ENCODE measurements at regions not wholly inside any gene's neighbourhood (a gene's known extent, or its start where the extent isn't known, plus 50 kb on each side); places are given as distances from the start of the nearest gene placed in this dataset.

- Histone ChIP-seq H3K36me3 (ENCODE audit: insufficient read depth, low read length, poor library complexity, severe bottlenecking) (no peaks in the 10 kb centered on the region), H3K27me3 (replicated peaks; ENCODE audit: insufficient read depth, low read depth, low read length, poor library complexity) (no peaks in the 10 kb centered on the region), H3K27ac (ENCODE audit: low read depth, low read length, poor library complexity, severe bottlenecking) (no peak overlapping the region), H3K4me3 (ENCODE audit: low read depth, low read length, poor library complexity, severe bottlenecking) (no peak overlapping the region), H3K4me1 (ENCODE audit: insufficient read depth, low read length, poor library complexity, severe bottlenecking) (peaks cover 4% of the 10 kb centered on the region), H3K9me3 (ENCODE audit: low read depth, low read length, poor library complexity, severe bottlenecking) (no peaks in the 10 kb centered on the region)
- TF ChIP-seq CTCF (conservative IDR thresholded peaks at IDR 0.05; ENCODE audit: low read depth, low read length) (no peak), EZH2 (IDR thresholded peaks at IDR 0.05; ENCODE audit: borderline replicate concordance, low read depth, low read length, poor library complexity, severe bottlenecking) (no peak)
- intact Hi-C loops (cut with micrococcal nuclease; ENCODE audit: unreplicated experiment): no loop called here
- ChIA-PET POLR2A (ENCODE audit: low non-redundant PET) (no interaction called here), CTCF (interaction anchor here (0.6 kb wide), 1 partner anchor 12 kb away, joined by 3 read pairs; no protein-coding TSS in a partner anchor)
- BruUV-seq (replicated peaks): no TSS peak
- no peak for DNase-seq (ENCODE audit: low spot score)
Measured at GRCh38 chr4:17018013-17018412, 119.6 kb upstream of the LDB2 start.

DNA sequence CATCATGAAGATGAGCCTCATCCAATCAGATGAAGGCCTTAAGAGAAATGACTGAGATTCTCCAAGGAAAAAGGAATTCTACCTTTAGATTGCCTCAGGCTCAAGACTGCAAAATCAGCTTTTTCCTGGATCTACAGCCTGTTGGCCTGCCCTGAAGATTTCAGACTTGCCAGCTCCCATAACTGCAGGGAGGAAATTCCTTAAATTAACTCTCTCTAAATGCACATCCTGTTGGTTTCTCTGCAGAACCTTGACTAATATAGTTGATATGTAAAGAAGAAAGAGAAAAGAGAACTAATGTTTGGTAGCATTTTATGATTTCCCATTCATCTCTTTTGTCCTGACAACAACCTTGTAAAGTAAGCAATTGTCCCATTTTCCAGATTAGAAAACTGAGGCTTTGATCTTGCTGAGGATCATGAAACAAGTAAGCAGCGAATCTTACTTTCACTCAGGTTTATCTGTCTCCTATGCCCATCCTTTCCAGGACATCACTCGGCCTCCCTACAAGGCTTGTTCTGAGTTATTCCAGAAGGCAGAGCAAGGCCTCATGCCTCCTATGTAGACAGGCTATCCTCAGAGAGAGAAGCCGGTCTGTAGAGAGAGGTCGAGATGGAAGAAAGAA is 115.0 kb upstream of the LDB2 start:
- no peak for TF ChIP-seq CTCF (conservative IDR thresholded peaks at IDR 0.05; ENCODE audit: low read depth, low read length)
- no peak for TF ChIP-seq EZH2 (IDR thresholded peaks at IDR 0.05; ENCODE audit: borderline replicate concordance, low read depth, low read length, poor library complexity, severe bottlenecking)
- Histone ChIP-seq H3K36me3 (ENCODE audit: insufficient read depth, low read length, poor library complexity, severe bottlenecking) (no peaks in the 10 kb centered on the region), H3K9me3 (ENCODE audit: low read depth, low read length, poor library complexity, severe bottlenecking) (no peaks in the 10 kb centered on the region), H3K4me1 (ENCODE audit: insufficient read depth, low read length, poor library complexity, severe bottlenecking) (peaks cover 5% of the 10 kb centered on the region), H3K27ac (ENCODE audit: low read depth, low read length, poor library complexity, severe bottlenecking) (no peak overlapping the region), H3K4me3 (ENCODE audit: low read depth, low read length, poor library complexity, severe bottlenecking) (no peak overlapping the region), H3K27me3 (replicated peaks; ENCODE audit: insufficient read depth, low read depth, low read length, poor library complexity) (no peaks in the 10 kb centered on the region)
- BruUV-seq (replicated peaks): no TSS peak
- intact Hi-C loops (cut with micrococcal nuclease; ENCODE audit: unreplicated experiment): no loop called here
- ChIA-PET POLR2A (ENCODE audit: low non-redundant PET) (no interaction called here), CTCF (no interaction called here)
- peak; percentile 74 for DNase-seq (ENCODE audit: low spot score)

DNA sequence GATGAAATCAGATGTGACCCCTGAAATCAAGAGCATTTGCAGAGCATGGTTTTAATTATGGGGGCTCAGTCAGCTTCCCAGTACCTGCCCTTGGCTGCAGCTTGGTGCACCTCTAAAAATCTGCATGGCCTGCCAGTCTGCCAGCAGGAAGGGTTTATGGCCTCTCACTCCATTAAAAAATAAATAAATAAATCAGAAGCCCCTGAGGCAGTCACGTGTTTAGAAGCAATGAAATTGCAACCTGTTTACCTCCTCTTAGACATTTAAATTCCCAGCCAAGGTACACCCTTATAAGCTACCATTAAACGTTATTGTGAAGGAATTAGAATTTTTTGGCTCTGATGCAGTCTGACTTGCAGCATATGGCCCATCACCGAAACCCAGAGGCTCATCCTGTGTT is 114.0 kb upstream of the LDB2 start:
- POLR2A ChIA-PET (ENCODE audit: low non-redundant PET): no interaction called here
- CTCF ChIA-PET: no interaction called here
- Histone ChIP-seq H3K4me1 (ENCODE audit: insufficient read depth, low read length, poor library complexity, severe bottlenecking) (peaks cover 5% of the 10 kb centered on the region), H3K27ac (ENCODE audit: low read depth, low read length, poor library complexity, severe bottlenecking) (no peak overlapping the region), H3K4me3 (ENCODE audit: low read depth, low read length, poor library complexity, severe bottlenecking) (no peak overlapping the region), H3K27me3 (replicated peaks; ENCODE audit: insufficient read depth, low read depth, low read length, poor library complexity) (no peaks in the 10 kb centered on the region), H3K9me3 (ENCODE audit: low read depth, low read length, poor library complexity, severe bottlenecking) (no peaks in the 10 kb centered on the region), H3K36me3 (ENCODE audit: insufficient read depth, low read length, poor library complexity, severe bottlenecking) (no peaks in the 10 kb centered on the region)
- TF ChIP-seq CTCF (conservative IDR thresholded peaks at IDR 0.05; ENCODE audit: low read depth, low read length) (no peak), EZH2 (IDR thresholded peaks at IDR 0.05; ENCODE audit: borderline replicate concordance, low read depth, low read length, poor library complexity, severe bottlenecking) (no peak)
- BruUV-seq (replicated peaks): no TSS peak
- DNase-seq (ENCODE audit: low spot score): no peak
- intact Hi-C loops (cut with micrococcal nuclease; ENCODE audit: unreplicated experiment): no loop called here
